A673 (cell line): ENCODE measurements at regions not wholly inside any gene's neighbourhood (a gene's known extent, or its start where the extent isn't known, plus 50 kb on each side); places are given as distances from the start of the nearest gene placed in this dataset.

Experiments
- BruUV-seq: library from RNA; stranded (reverse); fragments of 400-500 nt; replicated peaks from 2 replicates; lab custom pipeline; 2021; lab: Mats Ljungman, UMichigan
- CTCF ChIA-PET: fragments of 300-600 bp; sonication (Branson Sonifier 250); formaldehyde crosslinking; loops from one replicate; lab custom pipeline; 2022; ENCODE audit warnings: antibody characterized with exemption; lab: Charles Lee
- POLR2A ChIA-PET: fragments of 300-600 bp; sonication (Branson Sonifier 250); formaldehyde crosslinking; loops from one replicate; lab custom pipeline; 2022; ENCODE audit warnings: antibody characterized with exemption; ENCODE audit not compliant: low non-redundant PET; lab: Charles Lee
- DNase-seq: peaks from one replicate; pipeline ENCODE4 v3.0.0-alpha.2; 2015; ENCODE audit warnings: low spot score
- H3K27ac ChIP-seq: fragments of 200-600 bp; sonication (generic); 2 replicates; pipeline ENCODE4 v1.5.1; 2016; ENCODE audit warnings: mixed run types, low read depth, mild to moderate bottlenecking, mixed read lengths, antibody characterized with exemption, low read length; ENCODE audit not compliant: poor library complexity, severe bottlenecking
- H3K27me3 ChIP-seq: fragments of 200-600 bp; sonication (generic); replicated peaks from 2 replicates; pipeline ENCODE4 v1.6.1; 2017; ENCODE audit warnings: mixed run types, low read depth, mild to moderate bottlenecking, mixed read lengths, antibody characterized with exemption, low read length; ENCODE audit not compliant: insufficient read depth, poor library complexity
- H3K36me3 ChIP-seq: fragments of 200-600 bp; sonication (generic); 2 replicates; pipeline ENCODE4 v1.6.1; 2016; ENCODE audit warnings: mixed run types, mild to moderate bottlenecking, mixed read lengths, antibody characterized with exemption, low read length; ENCODE audit not compliant: insufficient read depth, poor library complexity, severe bottlenecking
- H3K4me1 ChIP-seq: fragments of 200-600 bp; sonication (generic); 2 replicates; pipeline ENCODE4 v1.6.1; 2017; ENCODE audit warnings: mixed run types, mild to moderate bottlenecking, mixed read lengths, antibody characterized with exemption, low read length; ENCODE audit not compliant: insufficient read depth, poor library complexity, severe bottlenecking
- H3K4me3 ChIP-seq: fragments of 200-600 bp; sonication (generic); 2 replicates; pipeline ENCODE4 v1.5.1; 2016; ENCODE audit warnings: low read depth, mixed run types, mild to moderate bottlenecking, mixed read lengths, low read length; ENCODE audit not compliant: poor library complexity, severe bottlenecking
- H3K9me3 ChIP-seq: fragments of 200-600 bp; sonication (generic); 2 replicates; pipeline ENCODE4 v1.6.1; 2016; ENCODE audit warnings: mixed run types, low read depth, mild to moderate bottlenecking, mixed read lengths, antibody characterized with exemption, low read length; ENCODE audit not compliant: poor library complexity, severe bottlenecking
- EZH2 ChIP-seq: fragments of 200-600 bp; sonication (generic); IDR thresholded peaks from 2 replicates; pipeline ENCODE4 v1.6.1; 2017; ENCODE audit warnings: borderline replicate concordance, low read depth, mild to moderate bottlenecking, mixed read lengths, antibody characterized with exemption, low read length; ENCODE audit not compliant: poor library complexity, severe bottlenecking
- intact Hi-C: fragments of 100-400 bp; cut with micrococcal nuclease; formaldehyde crosslinking; loops from one replicate; pipeline ENCODE4 v1.10.0; 2022; ENCODE audit not compliant: unreplicated experiment
- TF ChIP-seq, protein P1 (sequence below): fragments of 300-800, 200-600 bp; sonication (generic); conservative IDR thresholded peaks from 2 replicates; pipeline ENCODE4 v1.5.1; 2017; ENCODE audit warnings: low read depth, mild to moderate bottlenecking, antibody characterized with exemption, low read length, moderate library complexity, mixed read lengths

DNA sequence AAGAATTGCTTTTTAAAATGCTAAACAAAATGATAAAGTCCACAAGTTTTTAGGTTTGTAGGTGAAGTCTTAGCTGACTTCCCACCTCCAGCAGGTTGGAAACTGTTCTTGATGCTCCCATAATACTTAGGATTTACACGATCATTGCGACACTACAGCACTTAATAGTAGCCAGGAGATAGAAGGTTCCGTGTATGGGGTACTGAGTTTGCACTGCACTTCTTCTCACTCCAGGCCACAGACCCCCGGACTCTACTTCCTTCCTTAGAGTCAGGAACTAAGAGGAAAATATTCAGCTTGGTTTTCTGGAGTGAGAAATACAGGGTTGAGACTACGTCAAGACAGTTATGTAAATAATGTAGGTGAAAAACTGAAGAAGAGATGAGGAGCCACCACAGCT is 56.1 kb upstream of the SGK1 start:
- intact Hi-C loops = no loop called here
- ChIA-PET CTCF (no interaction called here), POLR2A (no interaction called here)
- Histone ChIP-seq H3K36me3 (no peaks in the 10 kb centered on the region), H3K9me3 (no peaks in the 10 kb centered on the region), H3K27ac (no peak overlapping the region), H3K27me3 (no peaks in the 10 kb centered on the region), H3K4me3 (no peak overlapping the region), H3K4me1 (peaks cover 6% of the 10 kb centered on the region)
- no peak for DNase-seq
- TF ChIP-seq EZH2 = no peak
- TF ChIP-seq, protein P1, sequence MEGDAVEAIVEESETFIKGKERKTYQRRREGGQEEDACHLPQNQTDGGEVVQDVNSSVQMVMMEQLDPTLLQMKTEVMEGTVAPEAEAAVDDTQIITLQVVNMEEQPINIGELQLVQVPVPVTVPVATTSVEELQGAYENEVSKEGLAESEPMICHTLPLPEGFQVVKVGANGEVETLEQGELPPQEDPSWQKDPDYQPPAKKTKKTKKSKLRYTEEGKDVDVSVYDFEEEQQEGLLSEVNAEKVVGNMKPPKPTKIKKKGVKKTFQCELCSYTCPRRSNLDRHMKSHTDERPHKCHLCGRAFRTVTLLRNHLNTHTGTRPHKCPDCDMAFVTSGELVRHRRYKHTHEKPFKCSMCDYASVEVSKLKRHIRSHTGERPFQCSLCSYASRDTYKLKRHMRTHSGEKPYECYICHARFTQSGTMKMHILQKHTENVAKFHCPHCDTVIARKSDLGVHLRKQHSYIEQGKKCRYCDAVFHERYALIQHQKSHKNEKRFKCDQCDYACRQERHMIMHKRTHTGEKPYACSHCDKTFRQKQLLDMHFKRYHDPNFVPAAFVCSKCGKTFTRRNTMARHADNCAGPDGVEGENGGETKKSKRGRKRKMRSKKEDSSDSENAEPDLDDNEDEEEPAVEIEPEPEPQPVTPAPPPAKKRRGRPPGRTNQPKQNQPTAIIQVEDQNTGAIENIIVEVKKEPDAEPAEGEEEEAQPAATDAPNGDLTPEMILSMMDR = no peak
- BruUV-seq = no TSS peak

DNA sequence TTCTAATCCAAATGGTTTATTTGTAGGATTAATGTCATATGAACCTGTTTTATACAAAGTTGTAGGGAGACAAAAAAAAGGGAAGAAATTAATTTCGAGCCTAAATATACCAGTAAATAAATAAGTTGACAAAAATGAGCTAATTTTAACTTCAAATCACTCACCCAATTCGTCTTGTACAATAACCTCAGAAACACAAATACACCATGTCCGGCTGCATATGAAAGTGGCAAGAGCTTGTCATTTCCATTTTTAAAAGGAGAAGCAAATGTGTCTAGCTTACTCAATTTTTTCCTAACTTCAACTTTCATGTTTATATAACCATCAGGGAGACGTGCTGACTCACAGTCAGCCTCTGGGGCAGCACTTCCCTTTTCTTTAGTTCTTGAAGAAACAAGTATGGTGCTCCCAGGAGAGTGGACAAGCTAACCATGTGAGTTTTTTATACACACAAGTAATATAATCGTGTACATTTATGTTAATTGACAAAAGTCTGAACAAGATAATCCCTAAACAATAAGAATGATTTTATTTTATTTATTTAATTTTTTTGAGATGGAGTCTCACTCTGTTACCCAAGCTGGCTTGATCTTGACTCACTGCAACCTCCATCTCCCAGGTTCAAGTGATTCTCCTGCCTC is 55.5 kb upstream of the SGK1 start:
- BruUV-seq = no TSS peak
- intact Hi-C loops = no loop called here
- POLR2A ChIA-PET = no interaction called here
- CTCF ChIA-PET = no interaction called here
- DNase-seq = no peak
- no peaks in the 10 kb centered on the region for H3K27me3 ChIP-seq
- H3K4me1 ChIP-seq = peaks cover 6% of the 10 kb centered on the region
- H3K36me3 ChIP-seq = no peaks in the 10 kb centered on the region
- H3K4me3 ChIP-seq = no peak overlapping the region
- H3K9me3 ChIP-seq = no peaks in the 10 kb centered on the region
- TF ChIP-seq, protein P1 = no peak
- TF ChIP-seq EZH2 = no peak
- no peak overlapping the region for H3K27ac ChIP-seq

DNA sequence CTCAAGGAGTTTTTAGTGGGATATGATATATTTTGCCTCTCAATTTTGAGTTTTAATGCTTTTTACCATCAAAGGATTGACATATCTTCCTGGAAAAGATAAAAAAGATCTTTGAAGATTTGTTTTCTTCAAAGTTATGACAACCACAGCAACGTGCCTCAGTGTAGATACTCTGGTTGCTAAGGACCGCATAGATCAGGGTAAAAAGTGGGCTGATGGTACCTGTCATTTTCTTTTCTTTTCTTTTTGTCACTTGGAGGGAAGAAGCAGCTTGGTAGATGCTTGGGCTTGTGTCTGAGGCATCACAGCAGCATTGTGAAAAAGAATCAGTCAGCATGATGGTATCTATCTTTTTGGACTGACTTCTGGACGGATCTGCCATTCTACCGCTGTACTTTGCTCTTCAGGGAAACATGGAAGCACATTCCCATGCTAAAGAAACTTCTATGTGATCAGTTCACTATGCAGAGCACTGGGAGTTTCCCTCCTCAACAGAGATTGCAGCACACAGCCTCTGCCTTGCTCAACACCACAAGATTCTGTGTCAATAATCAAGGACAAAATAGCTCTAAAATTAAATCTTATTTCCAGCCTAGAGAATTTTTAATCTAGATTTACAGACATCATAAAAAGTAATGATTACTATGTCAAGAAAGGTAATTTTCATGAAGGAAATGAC is 54.8 kb upstream of the SGK1 start:
- intact Hi-C loops = no loop called here
- TF ChIP-seq, protein P1 = no peak
- TF ChIP-seq EZH2 = no peak

More for the DNA sequence above, 54.8 kb upstream of the SGK1 start:
- peaks cover 6% of the 10 kb centered on the region for H3K4me1 ChIP-seq
- POLR2A ChIA-PET = no interaction called here
- H3K9me3 ChIP-seq = no peaks in the 10 kb centered on the region
- H3K27ac ChIP-seq = no peak overlapping the region
- no TSS peak for BruUV-seq
- no peaks in the 10 kb centered on the region for H3K36me3 ChIP-seq
- no peak for DNase-seq
- CTCF ChIA-PET = no interaction called here
- H3K4me3 ChIP-seq = no peak overlapping the region
- no peaks in the 10 kb centered on the region for H3K27me3 ChIP-seq
